NB4 (cell line): ENCODE measurements at regions not wholly inside any gene's neighbourhood (a gene's known extent, or its start where the extent isn't known, plus 50 kb on each side); places are given as distances from the start of the nearest gene placed in this dataset.
"Not testable (repeated sequence)": the region's sequence is repeated elsewhere in the genome, so short reads cannot be mapped to it uniquely, and the experiment has no call there.

Source experiments
- DNase-seq: peaks from one replicate; pipeline ENCODE4 v3.0.0; 2010; ENCODE audit warnings: low read depth
- H3K4me3 ChIP-seq: one replicate; pipeline ENCODE4 v1.5.1; 2011; ENCODE audit warnings: mild to moderate bottlenecking, low read depth, low read length, moderate library complexity
- CTCF ChIP-seq: IDR thresholded peaks from one replicate; pipeline ENCODE4 v1.5.1; 2012; ENCODE audit warnings: low read depth, low read length
- MAX ChIP-seq: IDR thresholded peaks from 2 replicates; pipeline ENCODE4 v1.6.1; 2011; ENCODE audit warnings: low read depth, low read length
- MYC ChIP-seq: IDR thresholded peaks from 2 replicates; pipeline ENCODE4 v1.6.1; 2011; ENCODE audit warnings: low read depth, low read length
- POLR2A ChIP-seq: IDR thresholded peaks from 2 replicates; pipeline ENCODE4 v1.6.1; 2011; ENCODE audit warnings: mild to moderate bottlenecking; ENCODE audit not compliant: insufficient read length; ENCODE audit errors: extremely low read depth

GRCh38 chr6:56814802-56815201 is 140.1 kb upstream of the BEND6 start:
- no peak for DNase-seq
- H3K4me3 ChIP-seq: no peak overlapping the region
- no peak for TF ChIP-seq MYC
- TF ChIP-seq MAX: no peak
- TF ChIP-seq CTCF: no peak
- TF ChIP-seq POLR2A: no peak

- TF ChIP-seq MAX (no peak), POLR2A (no peak), CTCF (no peak), MYC (no peak)
- DNase-seq: no peak
- no peak overlapping the region for H3K4me3 ChIP-seq
Observed at GRCh38 chr6:56814308-56814707, 140.6 kb upstream of the BEND6 start.

GRCh38 chr6:56812851-56813250 is 142.1 kb upstream of the BEND6 start:
- DNase-seq, H3K4me3 ChIP-seq: not testable (repeated sequence)

GRCh38 chr6:56808871-56809359 is 146.0 kb upstream of the BEND6 start:
- no peak for DNase-seq

GRCh38 chr6:56807989-56808337 is 146.9 kb upstream of the BEND6 start:
- DNase-seq: no peak
- TF ChIP-seq POLR2A (no peak), CTCF (no peak), MYC (no peak), MAX (no peak)
- H3K4me3 ChIP-seq: no peak overlapping the region

More at GRCh38 chr6:56808871-56809359, 146.0 kb upstream of the BEND6 start:
- no peak for TF ChIP-seq CTCF
- TF ChIP-seq MYC: no peak
- no peak for TF ChIP-seq POLR2A
- no peak for TF ChIP-seq MAX
- H3K4me3 ChIP-seq: no peak overlapping the region

GRCh38 chr6:56807326-56807988 is 147.4 kb upstream of the BEND6 start:
- TF ChIP-seq POLR2A: no peak
- TF ChIP-seq CTCF: no peak
- no peak for TF ChIP-seq MYC
- TF ChIP-seq MAX: no peak
- H3K4me3 ChIP-seq: no peak overlapping the region
- DNase-seq: no peak
